ENCODE measurements at regions not wholly inside any gene's neighbourhood (a gene's known extent, or its start where the extent isn't known, plus 50 kb on each side); places are given as distances from the start of the nearest gene placed in this dataset.

- no peak for TF ChIP-seq POLR2A (IDR thresholded peaks at IDR 0.05; ENCODE audit: low read length)
- no peak for TF ChIP-seq REST (IDR thresholded peaks at IDR 0.05)
- TF ChIP-seq ESRRA (IDR thresholded peaks at IDR 0.05; ENCODE audit: borderline replicate concordance, low read length) = no peak
- TF ChIP-seq CTCF (IDR thresholded peaks at IDR 0.05) = no peak
- TF ChIP-seq PBX3 (IDR thresholded peaks at IDR 0.05) = no peak
- no peak for TF ChIP-seq RNF2 (IDR thresholded peaks at IDR 0.05; ENCODE audit: borderline replicate concordance, low read depth)
- no peak for TF ChIP-seq HOXA7 (CRISPR knock-in tag; IDR thresholded peaks at IDR 0.05)
Measured at GRCh38 chr3:188962253-188963247, 209.2 kb upstream of the TPRG1 start.

Data from A549 (cell line).